Activated naive CD8-positive, alpha-beta T cell treated with anti-CD3 and anti-CD28 coated beads, Interleukin-2, amount 10 ng/mL, durations not matched to agents 7 days and 5 days (primary cell): ENCODE measurements at regions not wholly inside any gene's neighbourhood (a gene's known extent, or its start where the extent isn't known, plus 50 kb on each side); places are given as distances from the start of the nearest gene placed in this dataset.

ENCODE experiments used
- ATAC-seq: fragments of 150-1000 bp; cut with Tn5 transposase; one replicate; pipeline ENCODE4 v1.10.0; 2021; ENCODE audit warnings: low read depth, moderate library complexity
- POLR2A ChIA-PET: fragments of 350-600 bp; sonication (Branson Sonifier 250); formaldehyde crosslinking; loops from one replicate; lab custom pipeline; 2021; ENCODE audit warnings: antibody characterized with exemption; lab: Charles Lee
- DNase-seq: peaks from one replicate; pipeline ENCODE4 v3.0.0; 2021
- H3K27ac Mint-ChIP-seq: one replicate; pipeline ENCODE4 v1.8.0; 2022; ENCODE audit warnings: mild to moderate bottlenecking, mixed read lengths
- H3K27me3 Mint-ChIP-seq: one replicate; pipeline ENCODE4 v1.8.0; 2022; ENCODE audit warnings: mild to moderate bottlenecking, moderate library complexity, mixed read lengths
- H3K36me3 Mint-ChIP-seq: one replicate; pipeline ENCODE4 v1.8.0; 2021; ENCODE audit warnings: mild to moderate bottlenecking, mixed read lengths
- H3K4me1 Mint-ChIP-seq: one replicate; pipeline ENCODE4 v1.8.0; 2021; ENCODE audit warnings: mixed read lengths
- H3K4me3 Mint-ChIP-seq: one replicate; pipeline ENCODE4 v1.8.0; 2022; ENCODE audit warnings: mild to moderate bottlenecking, moderate library complexity, mixed read lengths
- H3K9me3 Mint-ChIP-seq: one replicate; pipeline ENCODE4 v1.8.0; 2021; ENCODE audit warnings: mixed read lengths

GRCh38 chr9:29669613-29670012 lies 2096.3 kb upstream of the C9orf72 start:
- Mint-ChIP-seq H3K36me3 (no peaks in the 10 kb centered on the region), H3K27me3 (no peaks in the 10 kb centered on the region), H3K4me1 (no peaks in the 10 kb centered on the region), H3K9me3 (peaks cover 6% of the 10 kb centered on the region), H3K4me3 (no peak overlapping the region), H3K27ac (no peak overlapping the region)
- no peak for ATAC-seq
- POLR2A ChIA-PET: no interaction called here
- no peak for DNase-seq

GRCh38 chr9:29685531-29685930 lies 2112.2 kb upstream of the C9orf72 start:
- no peak overlapping the region for H3K27ac Mint-ChIP-seq
- ATAC-seq: no peak
- H3K4me1 Mint-ChIP-seq: no peaks in the 10 kb centered on the region
- H3K36me3 Mint-ChIP-seq: no peaks in the 10 kb centered on the region
- DNase-seq: no peak
- H3K27me3 Mint-ChIP-seq: no peaks in the 10 kb centered on the region
- H3K4me3 Mint-ChIP-seq: no peak overlapping the region
- POLR2A ChIA-PET: no interaction called here
- peaks cover 2% of the 10 kb centered on the region for H3K9me3 Mint-ChIP-seq

- H3K27ac Mint-ChIP-seq: no peak overlapping the region
- ATAC-seq (no peak), DNase-seq (no peak)
- H3K27me3 Mint-ChIP-seq: no peaks in the 10 kb centered on the region
- H3K9me3 Mint-ChIP-seq: peaks cover 4% of the 10 kb centered on the region
- no peak overlapping the region for H3K4me3 Mint-ChIP-seq
- H3K36me3 Mint-ChIP-seq: no peaks in the 10 kb centered on the region
- POLR2A ChIA-PET: no interaction called here
- no peaks in the 10 kb centered on the region for H3K4me1 Mint-ChIP-seq
Measured at GRCh38 chr9:29691145-29691544, 2117.9 kb upstream of the C9orf72 start.

- ATAC-seq: no peak
- peaks cover 2% of the 10 kb centered on the region for H3K9me3 Mint-ChIP-seq
- no peak overlapping the region for H3K4me3 Mint-ChIP-seq
- no peaks in the 10 kb centered on the region for H3K36me3 Mint-ChIP-seq
- DNase-seq: no peak
- no peaks in the 10 kb centered on the region for H3K27me3 Mint-ChIP-seq
- no peaks in the 10 kb centered on the region for H3K4me1 Mint-ChIP-seq
- no peak overlapping the region for H3K27ac Mint-ChIP-seq
- POLR2A ChIA-PET: no interaction called here
Measured at GRCh38 chr9:29691758-29692407, 2118.6 kb upstream of the C9orf72 start.

GRCh38 chr9:29697011-29697410 lies 2123.7 kb upstream of the C9orf72 start:
- no peak for ATAC-seq
- DNase-seq: no peak
- H3K4me1 Mint-ChIP-seq: no peaks in the 10 kb centered on the region
- POLR2A ChIA-PET: no interaction called here
- peaks cover 2% of the 10 kb centered on the region for H3K9me3 Mint-ChIP-seq
- H3K27me3 Mint-ChIP-seq: no peaks in the 10 kb centered on the region
- H3K36me3 Mint-ChIP-seq: no peaks in the 10 kb centered on the region
- H3K4me3 Mint-ChIP-seq: no peak overlapping the region
- no peak overlapping the region for H3K27ac Mint-ChIP-seq

GRCh38 chr9:29701559-29701958 lies 2128.3 kb upstream of the C9orf72 start:
- POLR2A ChIA-PET: no interaction called here
- Mint-ChIP-seq H3K27ac (no peak overlapping the region), H3K36me3 (no peaks in the 10 kb centered on the region), H3K9me3 (no peaks in the 10 kb centered on the region), H3K4me1 (no peaks in the 10 kb centered on the region), H3K4me3 (no peak overlapping the region), H3K27me3 (no peaks in the 10 kb centered on the region)
- DNase-seq: no peak
- ATAC-seq: no peak

GRCh38 chr9:29701971-29702370 lies 2128.7 kb upstream of the C9orf72 start:
- DNase-seq (no peak), ATAC-seq (no peak)
- Mint-ChIP-seq H3K4me1 (no peaks in the 10 kb centered on the region), H3K4me3 (no peak overlapping the region), H3K27me3 (no peaks in the 10 kb centered on the region), H3K36me3 (no peaks in the 10 kb centered on the region), H3K27ac (no peak overlapping the region), H3K9me3 (no peaks in the 10 kb centered on the region)
- POLR2A ChIA-PET: no interaction called here

- Mint-ChIP-seq H3K27me3 (no peaks in the 10 kb centered on the region), H3K4me3 (no peak overlapping the region), H3K4me1 (no peaks in the 10 kb centered on the region), H3K27ac (no peak overlapping the region), H3K36me3 (no peaks in the 10 kb centered on the region), H3K9me3 (peaks cover 4% of the 10 kb centered on the region)
- POLR2A ChIA-PET: no interaction called here
- DNase-seq (no peak), ATAC-seq (no peak)
Measured at GRCh38 chr9:29714860-29715259, 2141.6 kb upstream of the C9orf72 start.

GRCh38 chr9:29717631-29718030 lies 2144.3 kb upstream of the C9orf72 start:
- Mint-ChIP-seq H3K4me1 (no peaks in the 10 kb centered on the region), H3K9me3 (peaks cover 7% of the 10 kb centered on the region), H3K4me3 (no peak overlapping the region), H3K36me3 (no peaks in the 10 kb centered on the region), H3K27me3 (no peaks in the 10 kb centered on the region), H3K27ac (no peak overlapping the region)
- POLR2A ChIA-PET: no interaction called here
- ATAC-seq (no peak), DNase-seq (no peak)

GRCh38 chr9:29730163-29730562 lies 2156.9 kb upstream of the C9orf72 start:
- no peaks in the 10 kb centered on the region for H3K4me1 Mint-ChIP-seq
- no peak overlapping the region for H3K27ac Mint-ChIP-seq
- POLR2A ChIA-PET: no interaction called here
- no peaks in the 10 kb centered on the region for H3K36me3 Mint-ChIP-seq
- H3K4me3 Mint-ChIP-seq: no peak overlapping the region
- DNase-seq (no peak), ATAC-seq (no peak)
- H3K27me3 Mint-ChIP-seq: no peaks in the 10 kb centered on the region
- peaks cover 11% of the 10 kb centered on the region for H3K9me3 Mint-ChIP-seq

- Mint-ChIP-seq H3K27ac (no peak overlapping the region), H3K4me3 (no peak overlapping the region)
Measured at GRCh38 chr9:29740518-29740917, 2167.2 kb upstream of the C9orf72 start.

GRCh38 chr9:29741169-29741568 lies 2167.9 kb upstream of the C9orf72 start:
- Mint-ChIP-seq H3K4me3 (no peak overlapping the region), H3K9me3 (peaks cover 5% of the 10 kb centered on the region), H3K27ac (no peak overlapping the region), H3K4me1 (no peaks in the 10 kb centered on the region), H3K36me3 (no peaks in the 10 kb centered on the region), H3K27me3 (no peaks in the 10 kb centered on the region)
- ATAC-seq (no peak), DNase-seq (no peak)
- POLR2A ChIA-PET: no interaction called here

More at GRCh38 chr9:29740518-29740917, 2167.2 kb upstream of the C9orf72 start:
- H3K27me3 Mint-ChIP-seq: no peaks in the 10 kb centered on the region
- no peaks in the 10 kb centered on the region for H3K36me3 Mint-ChIP-seq
- H3K9me3 Mint-ChIP-seq: peaks cover 5% of the 10 kb centered on the region
- no peak for DNase-seq
- no peak for ATAC-seq
- POLR2A ChIA-PET: no interaction called here
- H3K4me1 Mint-ChIP-seq: no peaks in the 10 kb centered on the region

- ATAC-seq: no peak
- H3K27me3 Mint-ChIP-seq: no peaks in the 10 kb centered on the region
- no peak overlapping the region for H3K27ac Mint-ChIP-seq
- no peaks in the 10 kb centered on the region for H3K36me3 Mint-ChIP-seq
- H3K9me3 Mint-ChIP-seq: peaks cover 1% of the 10 kb centered on the region
- H3K4me3 Mint-ChIP-seq: no peak overlapping the region
- POLR2A ChIA-PET: no interaction called here
- DNase-seq: no peak
- no peaks in the 10 kb centered on the region for H3K4me1 Mint-ChIP-seq
Measured at GRCh38 chr9:29750062-29750461, 2176.8 kb upstream of the C9orf72 start.

- no peaks in the 10 kb centered on the region for H3K36me3 Mint-ChIP-seq
- no peak overlapping the region for H3K4me3 Mint-ChIP-seq
- H3K27me3 Mint-ChIP-seq: no peaks in the 10 kb centered on the region
- H3K27ac Mint-ChIP-seq: no peak overlapping the region
- POLR2A ChIA-PET: no interaction called here
- H3K4me1 Mint-ChIP-seq: no peaks in the 10 kb centered on the region
- peaks cover 1% of the 10 kb centered on the region for H3K9me3 Mint-ChIP-seq
- DNase-seq: no peak
- ATAC-seq: no peak
Measured at GRCh38 chr9:29751226-29751625, 2177.9 kb upstream of the C9orf72 start.

GRCh38 chr9:29753638-29754037 lies 2180.4 kb upstream of the C9orf72 start:
- H3K4me1 Mint-ChIP-seq: no peaks in the 10 kb centered on the region
- POLR2A ChIA-PET: no interaction called here
- no peak overlapping the region for H3K4me3 Mint-ChIP-seq
- H3K27me3 Mint-ChIP-seq: no peaks in the 10 kb centered on the region
- H3K27ac Mint-ChIP-seq: no peak overlapping the region
- DNase-seq (no peak), ATAC-seq (no peak)
- peaks cover 1% of the 10 kb centered on the region for H3K9me3 Mint-ChIP-seq
- H3K36me3 Mint-ChIP-seq: no peaks in the 10 kb centered on the region
